Putamen (tissue), 1 donor: ENCODE measurements at regions not wholly inside any gene's neighbourhood (a gene's known extent, or its start where the extent isn't known, plus 50 kb on each side); places are given as distances from the start of the nearest gene placed in this dataset.

Experiments
- DNase-seq: peaks from one replicate; pipeline ENCODE4 v3.0.0-alpha.2; 2016; ENCODE audit warnings: low spot score

DNA sequence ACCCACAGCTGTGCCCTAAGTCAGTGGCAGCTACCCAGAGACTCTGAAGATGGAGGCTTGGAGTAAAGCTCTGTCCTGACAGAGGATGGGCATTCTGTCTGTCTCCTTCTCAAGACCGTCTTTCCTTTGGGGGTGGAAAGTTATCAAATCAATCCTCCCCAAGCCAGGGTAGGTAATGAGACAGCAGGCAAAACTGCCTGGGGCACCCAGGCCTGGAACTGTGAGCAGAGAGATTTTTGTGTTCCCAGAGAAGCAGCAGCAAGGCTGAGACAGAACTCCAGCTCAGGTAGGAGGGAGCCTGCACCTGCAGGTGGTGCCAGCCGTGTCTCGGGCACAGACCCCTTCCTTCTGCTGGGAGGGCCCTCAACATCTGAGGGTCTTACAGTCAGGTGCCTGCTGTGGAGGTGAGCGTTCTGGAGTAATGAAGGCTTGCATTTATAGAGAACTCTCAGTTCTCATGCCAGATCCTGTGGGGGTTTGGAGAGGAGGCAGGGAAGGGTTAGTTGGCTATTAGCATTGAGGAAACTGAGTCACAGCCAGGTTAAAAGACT lies 95.6 kb downstream of the RIPK4 start:
- no peak for DNase-seq

DNA sequence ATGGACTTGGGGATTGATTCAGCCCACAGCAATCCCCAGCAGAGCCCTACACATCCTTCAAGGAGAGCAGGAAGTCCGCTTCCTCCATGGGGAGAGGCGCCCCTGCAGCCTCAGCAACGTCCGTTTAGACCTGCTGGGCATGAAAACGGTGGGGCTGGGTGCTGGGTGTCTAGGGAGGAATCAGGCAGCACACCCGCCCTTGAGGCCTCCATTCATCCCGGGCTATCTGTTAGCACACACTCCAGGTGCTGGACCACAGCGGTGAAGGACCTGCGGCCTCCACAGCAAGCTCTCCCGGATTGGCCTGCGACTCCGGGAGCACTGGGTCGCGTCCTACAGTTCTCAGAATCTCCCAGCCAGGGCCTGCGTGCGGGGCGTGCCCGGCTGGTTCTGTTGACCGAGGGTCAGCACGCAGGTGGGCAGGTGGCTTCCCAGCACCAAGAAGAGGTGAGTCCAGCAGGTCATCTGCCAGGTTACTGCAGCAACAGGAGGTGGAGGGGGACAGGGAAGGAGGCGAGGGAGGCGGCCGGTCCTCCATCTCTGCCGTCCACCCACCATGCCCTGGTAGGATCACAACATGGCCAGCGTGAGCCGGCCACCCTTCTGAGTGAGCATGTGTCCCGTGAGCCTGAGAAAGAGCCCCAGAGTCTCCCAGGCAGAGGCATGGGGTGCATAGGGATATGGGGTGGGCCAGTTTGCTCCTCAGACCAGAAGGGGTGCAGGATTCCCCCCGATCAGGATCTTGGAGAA lies 96.6 kb downstream of the RIPK4 start:
- no peak for DNase-seq

DNA sequence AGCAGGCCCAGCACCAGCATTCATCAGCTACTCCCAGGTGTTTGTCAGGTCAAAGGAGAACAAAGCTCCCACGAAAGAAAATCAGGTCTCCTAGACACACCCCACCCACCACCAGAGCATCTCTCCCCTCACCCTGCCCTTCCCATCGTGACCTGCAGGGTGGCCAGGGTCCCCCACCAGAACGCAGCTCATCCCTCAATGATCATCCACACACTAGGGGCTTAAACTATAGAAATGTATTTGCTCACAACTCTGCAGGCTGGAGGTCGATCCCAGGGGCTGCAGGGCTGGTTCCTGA lies 97.4 kb downstream of the RIPK4 start:
- no peak for DNase-seq

DNA sequence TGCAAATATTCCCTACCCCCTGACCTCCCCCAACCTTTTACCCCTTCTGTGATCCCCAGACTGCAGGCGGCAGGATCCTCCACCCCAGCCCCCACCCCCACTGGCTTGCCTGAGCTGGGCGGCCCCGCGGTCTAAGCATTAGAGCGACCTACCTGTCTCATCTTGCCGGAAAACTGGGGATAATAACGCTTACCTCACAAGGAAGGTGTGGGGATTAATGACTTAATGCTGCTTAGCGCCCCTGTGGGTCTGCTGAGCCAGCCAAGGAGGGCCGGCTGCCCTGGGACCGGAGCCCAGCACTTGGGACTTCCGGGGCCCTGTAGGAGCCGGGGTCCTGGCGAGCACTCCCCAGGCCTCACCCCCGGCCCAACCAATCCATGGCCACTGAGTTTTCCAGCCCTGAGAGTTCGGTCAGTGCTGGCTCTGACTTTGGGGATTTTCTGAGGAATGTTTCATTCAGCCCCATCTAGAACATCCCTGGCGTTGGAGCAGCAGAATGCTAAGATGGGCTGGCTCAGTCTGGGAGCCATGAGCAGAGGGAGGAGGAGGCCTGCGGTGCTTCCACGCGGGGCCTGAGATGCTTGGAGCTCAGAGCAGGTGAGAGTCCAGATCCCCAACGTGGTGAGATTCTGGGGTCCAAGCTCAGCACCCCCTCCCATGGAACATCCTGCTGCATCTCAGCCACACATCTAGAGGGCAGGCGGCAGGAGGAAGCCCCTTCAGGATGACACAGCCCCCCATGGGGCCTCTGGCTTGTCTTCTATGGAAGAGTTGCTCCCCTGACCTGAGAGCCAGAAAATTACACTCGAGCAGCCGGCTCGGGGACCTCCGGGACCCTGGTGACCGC lies 97.9 kb downstream of the RIPK4 start:
- no peak for DNase-seq

DNA sequence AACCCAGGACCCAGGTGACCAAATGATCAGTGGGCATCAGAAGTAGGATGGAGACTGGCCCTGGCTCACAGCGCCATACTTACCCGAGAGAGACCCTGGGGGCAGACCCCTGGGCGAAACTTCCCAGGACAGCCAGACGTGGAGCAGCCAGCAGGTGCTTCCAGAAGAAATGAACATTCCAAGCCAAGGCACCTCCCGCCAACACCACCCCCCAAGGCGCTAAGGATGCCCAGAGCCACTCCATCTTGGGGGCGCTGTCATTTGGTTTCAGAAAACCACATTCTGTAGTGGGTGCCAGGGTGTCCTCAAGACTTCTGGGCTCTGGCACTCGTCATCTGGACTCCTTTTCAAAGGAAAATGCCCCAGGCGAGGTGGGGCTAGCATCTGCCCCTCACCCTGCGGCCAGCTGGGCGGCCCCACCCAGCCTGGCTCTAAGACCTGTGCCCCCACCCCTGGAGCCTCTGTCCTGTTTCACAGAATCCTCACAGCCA lies 98.8 kb downstream of the RIPK4 start:
- DNase-seq = no peak

DNA sequence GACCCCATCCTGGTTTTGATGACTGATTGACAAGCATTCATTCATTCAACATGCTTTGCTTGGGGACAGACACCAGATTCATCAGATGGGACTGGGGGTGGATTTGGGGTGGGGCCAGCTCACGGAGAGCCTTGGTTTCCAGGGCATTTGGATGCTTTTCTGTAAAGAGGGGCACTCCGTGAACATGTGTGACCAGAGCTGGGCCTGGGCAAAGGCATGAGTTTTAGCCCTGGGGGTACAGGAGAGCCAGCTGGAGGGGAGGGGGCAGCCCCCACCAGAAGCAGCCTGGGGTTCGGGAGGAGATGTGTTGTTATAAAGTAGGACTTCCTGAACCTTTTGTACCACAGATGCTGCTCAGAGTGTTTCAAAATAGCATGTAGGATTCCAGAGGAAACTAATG lies 99.7 kb downstream of the RIPK4 start:
- no peak for DNase-seq

DNA sequence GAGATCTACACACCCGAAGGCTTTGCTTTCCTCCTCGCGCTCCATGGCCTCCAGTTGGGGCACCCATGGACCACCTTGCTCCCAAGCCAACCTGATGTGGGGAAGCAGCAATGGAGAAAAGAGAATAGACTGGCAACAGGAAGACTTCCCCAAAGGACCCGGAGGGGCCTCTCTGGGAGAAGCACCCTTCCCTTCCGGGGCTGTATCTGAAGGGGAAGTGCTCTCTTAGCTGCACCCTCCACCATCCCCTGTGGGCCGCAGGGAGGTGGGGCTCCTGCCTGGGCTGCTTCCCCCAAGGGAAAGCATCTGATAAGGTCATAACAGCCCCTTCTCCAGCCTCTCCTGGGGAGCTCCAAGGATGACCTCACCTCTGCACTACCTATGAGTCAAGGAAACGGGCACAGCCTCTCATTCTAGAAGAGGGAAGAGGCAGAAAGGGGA lies 100.2 kb downstream of the RIPK4 start:
- DNase-seq = no peak

DNA sequence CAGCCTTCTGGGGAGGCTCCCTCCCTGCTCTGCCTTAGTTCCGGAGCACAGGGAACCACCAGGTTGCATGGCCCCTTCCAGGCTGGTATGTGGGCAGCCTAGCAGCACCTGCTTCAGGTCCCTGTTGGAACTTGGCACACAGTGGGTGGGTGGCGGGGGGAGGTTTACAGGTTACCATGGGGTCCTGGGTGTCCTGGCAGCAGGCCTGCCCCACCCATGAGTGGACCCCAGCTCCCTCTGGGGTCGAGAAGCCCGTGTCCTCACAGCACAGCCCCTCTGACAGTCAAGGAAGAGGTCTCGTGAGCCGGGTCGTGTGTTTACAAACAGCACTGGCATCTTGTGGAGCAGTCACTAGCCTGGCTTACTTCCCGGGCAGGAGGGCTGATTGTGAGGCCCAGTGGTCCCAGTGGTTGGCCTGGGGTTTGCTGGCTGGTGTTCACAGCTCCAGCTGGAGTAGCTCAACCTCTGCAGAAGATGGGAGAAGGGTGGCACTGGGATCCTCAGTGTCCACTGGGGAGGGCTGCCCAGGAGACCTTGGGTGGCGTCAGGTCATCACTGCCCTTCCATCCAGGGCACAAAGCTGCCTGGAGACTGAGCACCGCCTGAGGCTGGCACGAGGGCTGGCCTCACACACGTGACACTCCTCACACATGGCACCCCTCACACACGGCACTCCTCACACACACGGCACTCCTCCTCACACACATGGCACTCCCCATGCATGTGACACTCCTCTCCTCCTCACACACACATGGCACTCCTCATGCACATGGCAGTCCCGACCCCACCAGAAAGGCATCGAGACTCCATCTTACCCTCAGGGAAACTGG lies 100.9 kb downstream of the RIPK4 start:
- DNase-seq = no peak

DNA sequence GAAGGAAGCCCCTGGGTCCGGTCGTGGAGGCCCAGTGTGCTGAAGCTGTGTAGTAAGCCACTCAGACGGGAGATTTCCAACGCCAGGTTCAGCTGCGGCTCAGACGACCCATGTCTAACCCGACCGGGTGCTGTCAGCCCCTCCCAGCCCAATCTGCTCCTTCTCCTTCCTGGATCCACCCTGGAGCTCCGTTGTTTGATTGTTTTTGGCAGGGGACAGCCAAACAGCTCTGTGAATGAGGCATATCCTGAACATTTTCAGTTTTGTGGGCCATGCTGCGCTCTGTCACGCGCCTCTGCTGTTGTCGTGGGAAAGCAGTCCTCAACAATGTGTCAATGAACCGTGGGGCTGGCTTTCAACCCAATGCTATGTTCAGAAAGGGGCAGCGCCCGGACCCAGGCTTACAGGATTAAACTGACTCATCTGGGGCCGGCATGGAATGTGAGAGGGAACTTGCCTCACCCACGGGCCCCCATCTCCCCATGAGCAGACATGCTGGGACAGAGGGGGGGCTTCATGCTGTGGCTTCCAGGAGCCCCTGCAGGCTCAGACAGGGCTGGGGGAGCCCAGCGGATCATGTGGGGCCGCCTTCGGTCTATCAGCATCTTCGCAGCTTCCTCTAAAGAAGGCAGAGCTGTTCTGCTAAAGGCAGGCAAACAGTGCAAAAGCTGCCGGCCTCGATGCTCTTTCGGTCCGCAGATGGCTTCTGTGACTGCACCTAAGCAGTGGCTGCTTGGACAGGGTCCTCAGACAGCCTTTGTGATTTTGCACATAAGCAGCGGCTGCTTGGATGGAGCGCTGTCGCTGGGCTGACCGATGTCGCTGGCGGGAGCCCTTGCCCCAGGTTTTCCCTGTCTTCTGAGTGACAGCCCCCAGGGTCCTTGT lies 101.7 kb downstream of the RIPK4 start:
- no peak for DNase-seq

DNA sequence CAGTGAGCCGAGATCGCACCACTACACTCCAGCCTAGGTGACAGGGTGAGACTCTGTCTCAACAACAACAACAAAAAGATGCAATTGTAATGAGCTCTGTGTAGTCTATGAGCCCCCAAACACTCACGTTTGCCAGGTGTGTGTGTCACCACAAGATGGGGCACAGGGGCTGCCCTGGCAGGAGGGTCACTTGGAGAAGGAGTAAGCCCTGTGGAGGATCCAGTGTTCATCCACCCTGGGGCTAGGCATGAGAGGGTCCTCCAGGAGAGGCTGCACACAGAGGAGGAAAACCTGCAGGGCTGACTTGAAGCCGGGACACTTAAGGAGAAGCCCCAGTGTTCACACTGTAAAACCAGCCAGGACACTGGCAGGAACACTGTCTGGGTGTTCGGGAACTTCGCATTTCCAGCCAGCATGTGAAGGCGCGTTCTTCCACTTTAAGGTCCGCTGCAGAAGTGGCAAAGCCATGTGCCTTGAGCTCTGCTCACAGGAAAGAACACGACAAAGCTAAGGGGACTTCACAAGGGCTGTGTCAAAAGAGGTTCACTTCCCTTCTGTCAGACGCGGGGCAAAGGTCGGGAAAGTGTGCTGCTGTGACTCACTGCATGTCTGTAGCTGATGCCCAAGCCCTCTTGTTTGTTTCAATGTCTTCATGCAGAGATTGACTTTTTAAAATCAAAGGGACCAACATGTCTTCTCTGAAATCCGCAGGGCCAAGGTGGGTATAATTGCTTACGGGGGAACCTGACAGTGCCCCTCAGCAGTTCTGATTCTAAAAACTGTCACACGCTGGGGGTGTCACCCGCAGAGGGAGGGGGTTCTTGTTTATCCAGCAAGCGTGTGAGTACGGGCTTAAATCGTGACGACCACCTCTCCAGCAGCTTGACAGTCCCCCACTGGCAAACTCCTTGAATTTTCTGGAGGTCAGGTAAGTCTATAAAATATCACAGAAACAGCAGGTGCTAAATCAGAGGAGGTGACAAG lies 102.8 kb downstream of the RIPK4 start:
- DNase-seq = no peak

DNA sequence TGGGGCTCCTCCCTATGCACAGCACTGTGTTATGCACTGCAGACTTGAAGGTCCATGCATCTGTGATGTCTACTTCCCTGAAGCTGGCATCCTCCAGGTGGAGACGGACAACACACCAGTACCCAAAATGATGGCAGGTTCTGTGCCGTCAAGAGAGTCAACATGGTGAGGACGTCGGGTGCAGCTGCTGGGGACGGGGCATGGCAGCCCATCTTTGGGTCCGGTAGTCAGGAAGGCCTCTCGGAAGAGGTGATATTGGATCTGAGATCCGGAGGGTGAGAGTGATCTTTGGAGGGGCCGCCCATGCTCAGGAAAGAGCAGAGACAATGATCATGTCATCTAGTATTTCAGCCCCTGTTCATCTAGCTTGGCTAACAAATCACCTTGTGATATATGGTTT lies 104.1 kb downstream of the RIPK4 start:
- no peak for DNase-seq

DNA sequence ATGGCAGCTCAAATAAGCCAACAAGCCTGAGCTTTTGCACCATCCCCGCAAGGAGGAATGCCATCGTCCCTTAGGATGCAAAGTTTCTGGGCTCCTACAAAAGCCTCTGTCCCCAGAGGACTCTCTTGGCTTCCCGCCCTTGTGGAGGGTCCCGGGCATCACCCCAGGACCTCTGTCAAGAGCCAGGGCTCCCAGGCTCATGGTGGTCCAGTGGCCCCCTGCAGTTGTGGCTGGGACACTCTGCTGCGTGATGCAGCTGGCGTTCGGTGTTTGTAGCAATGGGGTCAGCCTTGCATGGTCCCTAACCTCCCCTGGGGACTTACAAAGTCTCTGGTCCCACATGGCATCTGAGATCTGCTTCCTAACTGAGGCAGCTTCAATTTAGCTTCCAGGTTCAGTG lies 104.7 kb downstream of the RIPK4 start:
- DNase-seq = no peak

DNA sequence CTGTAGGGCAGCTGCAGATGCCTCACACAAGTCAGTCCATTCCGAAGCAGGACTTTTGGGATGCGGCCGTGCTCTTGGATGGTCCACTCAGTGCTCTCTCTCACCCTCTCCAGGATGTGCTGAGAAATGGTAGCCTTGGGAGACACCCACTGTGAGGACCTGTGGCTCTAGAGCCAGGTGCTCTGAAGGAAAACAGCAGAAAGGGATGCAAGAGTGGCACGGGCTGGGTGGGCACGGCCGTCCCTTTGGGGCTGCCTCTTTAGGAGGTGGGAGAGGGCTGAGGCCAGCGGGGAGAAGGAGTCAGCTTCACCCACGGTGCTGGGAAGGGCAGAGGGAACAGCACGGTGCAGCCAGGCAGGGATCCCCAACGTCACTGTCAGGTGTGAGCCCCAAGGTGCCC lies 106.1 kb downstream of the RIPK4 start:
- no peak for DNase-seq

DNA sequence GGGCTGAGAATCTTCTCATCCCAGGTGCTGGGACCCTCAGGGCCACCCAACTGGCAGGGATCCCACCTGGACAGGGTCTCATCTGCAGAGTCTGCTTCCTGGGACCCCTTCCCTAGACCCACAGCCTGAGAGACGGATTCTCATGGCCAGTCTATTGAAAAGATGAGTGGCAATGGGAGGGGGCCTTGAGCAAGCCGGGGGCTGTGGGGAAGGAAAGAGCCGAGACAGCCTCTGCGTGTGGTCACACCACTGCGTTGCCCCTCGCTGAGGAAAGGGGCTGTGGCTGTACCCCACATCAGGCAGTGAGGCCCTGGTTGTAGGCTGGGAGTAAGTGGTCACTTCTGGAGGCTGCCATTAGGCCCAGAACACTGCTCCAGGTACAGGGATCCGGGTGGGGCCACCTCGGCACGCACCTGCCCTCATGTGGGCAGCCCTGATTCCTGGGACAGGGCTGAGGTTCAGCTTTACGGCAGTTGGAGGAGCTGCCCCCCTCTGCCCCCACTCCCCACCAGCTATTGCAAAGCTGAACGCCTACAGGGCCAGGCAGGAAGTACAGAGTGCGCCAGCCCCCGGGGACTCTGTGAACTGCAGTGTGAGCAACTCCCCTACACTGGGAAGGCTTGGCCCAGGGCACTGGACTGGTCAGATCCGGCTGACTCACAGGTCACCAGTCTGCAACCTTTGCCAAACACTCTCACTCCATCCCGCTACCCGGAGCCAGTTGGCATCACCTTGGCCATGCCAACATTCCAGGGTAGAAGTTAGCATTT lies 106.9 kb downstream of the RIPK4 start:
- no peak for DNase-seq

DNA sequence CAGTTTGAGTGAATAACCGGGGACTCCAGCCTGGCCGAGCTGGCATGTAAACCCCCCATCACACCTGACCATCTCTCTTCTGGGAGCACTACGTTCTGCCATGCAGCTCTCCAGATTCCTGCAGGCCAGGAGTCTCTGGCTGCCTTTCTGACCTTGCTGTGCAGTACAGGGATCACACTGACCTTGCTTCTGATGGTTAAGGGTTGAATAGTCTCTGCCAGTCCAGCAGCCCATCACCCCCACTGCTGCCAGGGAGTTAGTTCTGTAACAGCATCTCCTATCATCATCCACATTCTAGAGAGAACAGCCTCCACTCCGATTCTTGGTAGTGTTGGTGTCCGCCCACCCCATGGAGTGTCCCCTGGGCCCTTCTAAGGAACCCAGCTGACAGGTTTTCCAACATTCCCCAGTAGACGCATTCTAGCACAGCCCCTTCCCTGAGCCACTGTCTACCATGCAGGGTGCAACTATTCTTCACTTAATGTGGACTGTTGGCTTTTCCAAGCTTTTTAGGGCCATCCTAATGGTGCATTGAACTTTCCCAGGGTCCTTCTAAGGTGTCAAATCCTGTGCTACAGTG lies 109.8 kb downstream of the RIPK4 start:
- DNase-seq = no peak

DNA sequence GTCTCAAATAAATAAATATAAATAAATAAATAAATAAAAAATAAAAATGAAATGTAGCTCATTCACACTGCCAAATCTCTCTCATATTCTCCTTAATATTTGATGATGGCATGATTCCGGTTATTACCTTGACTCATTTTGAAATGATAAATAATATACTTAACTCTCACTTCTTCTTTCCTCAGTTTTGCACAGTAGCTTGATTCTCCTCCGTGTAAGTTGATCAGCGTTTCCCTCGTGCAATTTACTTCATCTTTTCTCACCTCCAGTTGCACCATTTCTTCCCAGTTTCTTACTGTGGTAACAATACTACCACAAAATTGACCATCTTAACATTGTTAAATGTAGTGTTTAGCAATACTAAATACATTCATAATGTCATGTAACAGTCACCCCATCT lies 111.6 kb downstream of the RIPK4 start:
- DNase-seq = no peak

DNA sequence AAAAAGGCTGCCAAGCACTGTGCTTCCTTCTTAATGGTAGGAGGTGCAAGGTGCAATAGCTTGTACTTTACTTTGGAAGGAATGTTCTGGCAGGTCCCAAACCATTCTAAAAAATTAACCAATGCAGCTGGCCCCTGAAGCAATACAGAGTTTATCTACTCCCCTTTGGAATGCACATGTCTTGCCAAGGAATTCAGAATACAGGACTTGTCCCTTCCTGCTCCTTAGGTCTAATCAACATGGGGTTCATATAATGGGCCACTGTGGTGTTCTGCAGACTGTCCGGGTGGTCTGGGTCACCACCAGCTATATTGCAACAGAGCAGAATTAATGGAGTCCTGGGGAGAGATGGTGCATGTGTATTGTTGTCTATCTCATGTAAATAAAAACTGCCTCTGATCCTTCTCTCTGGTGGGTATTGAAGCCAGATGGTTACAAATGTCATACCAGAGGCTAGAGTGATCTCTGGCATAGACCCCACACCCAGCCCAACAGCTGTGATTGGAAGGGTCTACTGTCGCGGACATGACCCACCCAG lies 112.8 kb downstream of the RIPK4 start:
- no peak for DNase-seq

DNA sequence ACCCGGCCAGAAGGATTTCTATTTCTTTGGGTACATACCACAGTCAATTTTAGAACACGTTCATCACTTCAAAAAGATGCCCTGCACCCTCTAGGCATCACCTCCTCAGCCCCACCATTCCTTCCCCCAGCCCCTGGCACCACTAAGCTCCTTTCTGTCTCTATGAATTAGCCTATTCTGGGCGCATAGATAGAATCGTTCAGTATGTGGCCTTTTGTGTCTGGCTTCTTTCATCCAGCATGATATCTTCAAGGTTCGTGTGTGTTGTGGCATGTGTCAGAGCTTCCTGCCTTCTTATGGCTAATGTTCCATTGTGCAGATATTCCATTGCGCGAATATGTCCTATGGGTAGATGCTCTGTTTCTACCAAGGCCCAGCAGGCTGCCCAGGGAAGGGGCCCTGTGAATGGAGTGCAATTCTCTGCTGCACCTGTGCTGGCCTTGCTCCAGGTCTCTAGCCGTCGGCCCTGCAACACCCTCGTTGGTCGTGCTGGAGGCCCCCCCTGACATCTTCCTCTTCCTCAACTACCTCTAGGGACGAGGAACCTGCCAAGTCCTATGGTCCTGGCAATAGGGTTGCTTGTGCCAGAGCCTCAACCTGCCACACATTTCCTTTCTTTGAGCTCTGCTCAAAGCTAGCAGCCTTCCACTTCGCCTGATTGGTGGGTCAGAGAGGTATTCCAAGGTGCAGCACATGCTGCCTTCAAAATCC lies 113.5 kb downstream of the RIPK4 start:
- DNase-seq = no peak
